Activated naive CD8-positive, alpha-beta T cell treated with anti-CD3 and anti-CD28 coated beads, Interleukin-2, amount 10 ng/mL, durations not matched to agents 7 days and 5 days (primary cell): ENCODE measurements at regions not wholly inside any gene's neighbourhood (a gene's known extent, or its start where the extent isn't known, plus 50 kb on each side); places are given as distances from the start of the nearest gene placed in this dataset.

ENCODE experiments used
- ATAC-seq: fragments of 150-1000 bp; cut with Tn5 transposase; one replicate; pipeline ENCODE4 v1.10.0; 2021; ENCODE audit warnings: low read depth, moderate library complexity
- POLR2A ChIA-PET: fragments of 350-600 bp; sonication (Branson Sonifier 250); formaldehyde crosslinking; loops from one replicate; lab custom pipeline; 2021; ENCODE audit warnings: antibody characterized with exemption; lab: Charles Lee
- DNase-seq: peaks from one replicate; pipeline ENCODE4 v3.0.0; 2021
- H3K27ac Mint-ChIP-seq: one replicate; pipeline ENCODE4 v1.8.0; 2022; ENCODE audit warnings: mild to moderate bottlenecking, mixed read lengths
- H3K27me3 Mint-ChIP-seq: one replicate; pipeline ENCODE4 v1.8.0; 2022; ENCODE audit warnings: mild to moderate bottlenecking, moderate library complexity, mixed read lengths
- H3K36me3 Mint-ChIP-seq: one replicate; pipeline ENCODE4 v1.8.0; 2021; ENCODE audit warnings: mild to moderate bottlenecking, mixed read lengths
- H3K4me1 Mint-ChIP-seq: one replicate; pipeline ENCODE4 v1.8.0; 2021; ENCODE audit warnings: mixed read lengths
- H3K4me3 Mint-ChIP-seq: one replicate; pipeline ENCODE4 v1.8.0; 2022; ENCODE audit warnings: mild to moderate bottlenecking, moderate library complexity, mixed read lengths
- H3K9me3 Mint-ChIP-seq: one replicate; pipeline ENCODE4 v1.8.0; 2021; ENCODE audit warnings: mixed read lengths

DNA sequence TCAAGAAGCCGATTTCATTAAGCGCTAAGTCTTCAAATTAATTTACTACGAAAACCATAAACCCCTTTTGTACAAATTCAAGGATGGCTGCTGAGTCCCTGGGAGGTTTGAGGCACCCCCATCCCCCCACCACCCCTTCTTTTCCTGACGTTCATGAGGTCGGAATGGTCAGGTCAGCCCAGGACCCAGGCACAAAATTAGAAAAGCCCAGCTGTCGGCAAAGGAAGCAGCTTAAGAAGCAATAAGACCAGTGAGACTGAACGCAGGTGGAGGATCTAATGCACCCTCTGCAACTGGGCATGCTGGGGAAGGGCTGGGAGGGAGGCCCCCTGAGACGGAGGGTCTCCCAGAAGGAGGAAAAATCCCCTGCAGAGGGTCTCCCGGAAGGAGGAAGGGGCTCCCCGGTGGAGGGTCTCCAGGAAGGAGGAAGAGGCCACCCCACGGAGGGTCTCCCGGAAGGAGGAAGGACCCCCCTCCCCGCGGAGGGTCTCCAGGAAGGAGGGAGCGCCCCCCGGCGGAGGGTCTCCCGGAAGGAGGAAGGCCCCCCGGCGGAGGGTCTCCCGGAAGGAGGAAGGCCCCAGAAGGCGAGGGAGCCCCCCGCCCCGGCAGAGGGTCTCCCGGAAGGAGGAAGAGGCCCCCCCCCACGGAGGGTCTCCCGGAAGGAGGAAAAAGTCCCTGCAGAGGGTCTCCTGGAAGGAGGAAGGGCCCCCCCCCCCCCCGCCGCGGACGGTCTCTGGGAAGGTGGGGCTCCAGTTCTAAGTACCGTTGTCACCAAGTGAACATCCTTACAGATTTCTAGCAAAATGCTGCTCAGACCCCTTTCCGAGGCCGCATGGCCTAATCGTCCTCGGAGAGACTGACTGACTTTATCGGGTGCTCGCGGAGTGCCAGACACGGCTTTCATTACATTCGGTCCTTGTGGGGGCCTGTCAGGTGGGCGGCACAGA is 74.4 kb upstream of the FCN1 start:
- no peak overlapping the region for H3K4me3 Mint-ChIP-seq
- H3K36me3 Mint-ChIP-seq: no peaks in the 10 kb centered on the region
- DNase-seq (no peak), ATAC-seq (no peak)
- no peaks in the 10 kb centered on the region for H3K4me1 Mint-ChIP-seq
- peaks cover 3% of the 10 kb centered on the region for H3K9me3 Mint-ChIP-seq
- H3K27ac Mint-ChIP-seq: no peak overlapping the region
- no peaks in the 10 kb centered on the region for H3K27me3 Mint-ChIP-seq
- POLR2A ChIA-PET: no interaction called here

- ATAC-seq (no peak), DNase-seq (no peak)
- Mint-ChIP-seq H3K27ac (no peak overlapping the region), H3K4me1 (no peaks in the 10 kb centered on the region), H3K9me3 (no peaks in the 10 kb centered on the region), H3K36me3 (no peaks in the 10 kb centered on the region), H3K27me3 (no peaks in the 10 kb centered on the region), H3K4me3 (no peak overlapping the region)
- POLR2A ChIA-PET: no interaction called here
These were observed 75.0 kb upstream of the FCN1 start for GRCh38 chr9:134992755-134993124.

- ATAC-seq (no peak), DNase-seq (no peak)
- POLR2A ChIA-PET: no interaction called here
- Mint-ChIP-seq H3K4me3 (no peak overlapping the region), H3K4me1 (no peaks in the 10 kb centered on the region), H3K9me3 (no peaks in the 10 kb centered on the region), H3K27ac (no peak overlapping the region), H3K36me3 (no peaks in the 10 kb centered on the region), H3K27me3 (no peaks in the 10 kb centered on the region)
These were observed 75.7 kb upstream of the FCN1 start for GRCh38 chr9:134993416-134993815.

GRCh38 chr9:134993996-134994720 is 76.4 kb upstream of the FCN1 start:
- H3K27ac Mint-ChIP-seq: no peak overlapping the region
- POLR2A ChIA-PET: no interaction called here
- no peak overlapping the region for H3K4me3 Mint-ChIP-seq
- DNase-seq (no peak), ATAC-seq (no peak)
- H3K36me3 Mint-ChIP-seq: no peaks in the 10 kb centered on the region
- no peaks in the 10 kb centered on the region for H3K27me3 Mint-ChIP-seq
- no peaks in the 10 kb centered on the region for H3K4me1 Mint-ChIP-seq
- H3K9me3 Mint-ChIP-seq: no peaks in the 10 kb centered on the region

GRCh38 chr9:134994926-134995791 is 77.4 kb upstream of the FCN1 start:
- Mint-ChIP-seq H3K9me3 (peaks cover 3% of the 10 kb centered on the region), H3K4me3 (no peak overlapping the region), H3K27me3 (no peaks in the 10 kb centered on the region), H3K27ac (no peak overlapping the region), H3K36me3 (no peaks in the 10 kb centered on the region), H3K4me1 (no peaks in the 10 kb centered on the region)
- ATAC-seq (no peak), DNase-seq (no peak)
- POLR2A ChIA-PET: no interaction called here

DNA sequence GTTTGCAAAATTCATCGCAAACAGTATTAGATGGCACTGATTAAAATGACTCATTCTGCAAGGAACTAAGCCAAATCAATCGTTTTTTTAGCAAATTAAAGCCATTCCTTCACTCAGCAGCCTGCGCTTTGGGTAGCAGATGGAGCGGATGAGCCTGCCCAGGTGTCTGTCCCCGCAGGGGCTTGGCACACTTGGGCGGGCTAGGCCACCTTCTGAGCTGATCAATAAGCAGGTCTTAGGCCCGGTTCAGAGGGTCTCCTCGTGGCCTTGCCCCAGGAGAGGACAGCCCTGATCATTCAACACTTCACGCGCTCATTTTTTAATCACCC is 78.0 kb upstream of the FCN1 start:
- no peak overlapping the region for H3K4me3 Mint-ChIP-seq
- H3K27ac Mint-ChIP-seq: no peak overlapping the region
- ATAC-seq (no peak), DNase-seq (no peak)
- peaks cover 8% of the 10 kb centered on the region for H3K9me3 Mint-ChIP-seq
- POLR2A ChIA-PET: no interaction called here
- no peaks in the 10 kb centered on the region for H3K36me3 Mint-ChIP-seq
- no peaks in the 10 kb centered on the region for H3K4me1 Mint-ChIP-seq
- no peaks in the 10 kb centered on the region for H3K27me3 Mint-ChIP-seq

DNA sequence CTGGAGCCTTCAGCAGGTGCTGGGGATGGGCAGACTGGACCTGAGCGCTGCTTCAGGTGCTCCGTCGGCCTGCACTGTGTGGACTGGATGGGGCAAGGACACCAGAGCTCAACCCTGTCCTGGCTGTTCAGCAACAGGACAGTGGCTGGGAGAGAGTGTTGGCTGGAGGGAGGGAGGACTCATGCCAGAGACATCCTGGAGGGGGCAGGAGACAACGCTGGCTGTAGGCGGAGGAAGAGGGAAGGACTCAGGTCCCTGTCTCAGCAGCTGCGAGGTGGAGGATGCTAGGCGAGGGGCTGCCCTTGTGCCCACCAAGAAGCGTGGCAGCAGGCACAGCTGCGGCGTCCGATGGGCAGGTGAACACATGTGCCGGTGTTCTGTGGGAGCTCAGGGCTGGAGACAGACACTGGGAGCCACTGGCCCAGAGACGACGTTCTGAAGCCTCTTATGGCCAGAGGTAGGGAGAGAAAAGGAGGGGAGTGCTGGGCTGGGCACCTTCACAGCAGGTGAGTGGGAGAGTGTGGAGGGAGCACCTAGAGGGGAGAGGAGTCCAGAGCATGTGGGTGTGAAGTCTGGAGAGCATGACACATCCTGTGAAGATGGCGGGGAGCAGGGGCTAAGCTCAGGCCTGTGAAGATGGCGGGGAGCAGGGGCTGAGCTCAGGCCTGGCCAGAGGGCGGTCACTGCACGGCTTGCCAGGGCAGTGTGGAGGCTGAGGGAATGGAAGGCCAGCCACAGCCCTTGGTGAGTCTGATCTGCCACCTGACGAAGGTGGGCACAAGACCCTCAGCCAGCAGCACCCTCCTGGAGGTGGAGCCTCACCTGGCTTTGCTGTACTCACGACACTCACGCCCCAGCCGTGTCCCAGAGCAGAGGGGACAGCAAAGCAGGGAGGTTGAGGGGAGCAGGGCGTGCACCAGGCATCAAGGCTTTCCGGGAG is 79.1 kb upstream of the FCN1 start:
- H3K9me3 Mint-ChIP-seq: peaks cover 11% of the 10 kb centered on the region
- no peak overlapping the region for H3K4me3 Mint-ChIP-seq
- DNase-seq (no peak), ATAC-seq (no peak)
- no peak overlapping the region for H3K27ac Mint-ChIP-seq
- H3K36me3 Mint-ChIP-seq: no peaks in the 10 kb centered on the region
- H3K27me3 Mint-ChIP-seq: no peaks in the 10 kb centered on the region
- H3K4me1 Mint-ChIP-seq: no peaks in the 10 kb centered on the region
- POLR2A ChIA-PET: no interaction called here

DNA sequence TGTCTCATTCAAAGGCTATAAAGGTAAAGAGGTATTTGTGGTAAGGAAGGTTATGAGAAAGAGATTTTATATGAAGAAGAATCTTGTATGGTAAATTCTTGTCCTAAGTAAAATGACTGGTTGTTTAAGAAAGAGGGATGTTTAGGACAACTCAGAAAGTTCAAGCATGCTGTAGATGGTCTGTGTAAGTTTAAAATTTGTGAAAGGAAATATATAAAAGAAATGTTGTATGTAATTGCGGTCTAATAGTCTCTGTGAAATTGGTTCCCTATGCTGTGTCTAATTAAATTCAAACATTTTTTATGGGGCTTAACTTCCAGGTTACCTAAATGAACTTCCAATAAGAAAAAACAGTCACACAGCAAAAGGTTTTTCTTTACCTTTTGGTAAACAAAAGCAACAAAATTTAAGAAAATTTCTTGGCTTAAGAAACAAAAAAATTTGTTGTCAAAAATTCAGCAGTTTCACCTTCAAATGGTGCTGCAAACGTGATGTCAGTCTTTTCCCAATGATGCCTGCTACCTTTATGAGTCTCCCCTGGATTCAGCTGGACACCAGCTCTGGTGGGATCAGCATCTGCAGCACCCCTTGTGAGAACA is 83.0 kb upstream of the FCN1 start:
- peaks cover 14% of the 10 kb centered on the region for H3K9me3 Mint-ChIP-seq
- H3K4me3 Mint-ChIP-seq: no peak overlapping the region
- DNase-seq: no peak
- POLR2A ChIA-PET: no interaction called here
- H3K27me3 Mint-ChIP-seq: no peaks in the 10 kb centered on the region
- H3K36me3 Mint-ChIP-seq: no peaks in the 10 kb centered on the region
- H3K27ac Mint-ChIP-seq: no peak overlapping the region
- ATAC-seq: no peak
- H3K4me1 Mint-ChIP-seq: no peaks in the 10 kb centered on the region

DNA sequence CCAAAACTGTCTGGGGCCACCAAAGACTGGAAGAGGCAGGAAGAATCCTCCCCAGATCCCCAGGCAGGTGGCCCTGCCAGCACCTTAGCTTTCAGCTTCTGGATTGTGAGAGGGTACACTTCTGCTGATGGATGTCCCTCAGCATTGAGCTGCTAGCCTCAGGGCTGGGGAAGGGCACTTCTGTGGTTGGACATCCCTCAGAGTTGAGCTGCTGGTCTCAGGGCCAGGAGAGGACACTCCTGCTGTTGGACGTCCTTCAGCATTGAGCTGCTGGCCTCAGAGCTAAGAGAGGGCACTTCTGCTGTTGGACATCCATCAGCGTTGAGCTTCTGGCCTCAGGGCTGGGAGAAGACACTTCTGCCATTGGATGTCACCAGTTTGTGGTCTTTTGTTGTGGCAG is 83.8 kb upstream of the FCN1 start:
- Mint-ChIP-seq H3K36me3 (no peaks in the 10 kb centered on the region), H3K4me3 (no peak overlapping the region), H3K9me3 (peaks cover 14% of the 10 kb centered on the region), H3K27me3 (no peaks in the 10 kb centered on the region), H3K4me1 (no peaks in the 10 kb centered on the region), H3K27ac (no peak overlapping the region)
- POLR2A ChIA-PET: no interaction called here
- ATAC-seq (no peak), DNase-seq (no peak)

DNA sequence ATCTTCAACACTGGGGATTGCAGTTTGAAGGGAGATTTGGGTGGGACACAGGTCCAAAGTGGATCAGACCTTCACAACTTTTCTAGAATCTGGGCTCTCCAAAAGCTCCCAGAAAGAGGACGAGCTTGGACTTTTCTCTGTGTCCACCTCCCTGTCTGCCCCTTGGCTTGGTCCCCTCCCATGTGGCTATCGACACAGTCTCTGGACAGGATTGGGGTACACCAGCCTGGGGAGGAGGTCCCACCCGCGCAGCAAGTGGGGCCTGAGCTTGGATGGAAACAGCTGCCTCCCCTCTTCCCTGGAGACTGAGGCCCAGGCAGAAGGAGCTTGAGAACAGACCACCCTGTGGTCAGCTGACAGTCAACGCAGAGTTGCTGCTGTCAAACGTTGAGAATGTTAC is 84.6 kb upstream of the FCN1 start:
- no peak for DNase-seq
- no peaks in the 10 kb centered on the region for H3K4me1 Mint-ChIP-seq
- ATAC-seq: no peak
- H3K27me3 Mint-ChIP-seq: no peaks in the 10 kb centered on the region
- H3K4me3 Mint-ChIP-seq: no peak overlapping the region
- H3K27ac Mint-ChIP-seq: no peak overlapping the region
- H3K9me3 Mint-ChIP-seq: peaks cover 14% of the 10 kb centered on the region
- no peaks in the 10 kb centered on the region for H3K36me3 Mint-ChIP-seq
- POLR2A ChIA-PET: no interaction called here

DNA sequence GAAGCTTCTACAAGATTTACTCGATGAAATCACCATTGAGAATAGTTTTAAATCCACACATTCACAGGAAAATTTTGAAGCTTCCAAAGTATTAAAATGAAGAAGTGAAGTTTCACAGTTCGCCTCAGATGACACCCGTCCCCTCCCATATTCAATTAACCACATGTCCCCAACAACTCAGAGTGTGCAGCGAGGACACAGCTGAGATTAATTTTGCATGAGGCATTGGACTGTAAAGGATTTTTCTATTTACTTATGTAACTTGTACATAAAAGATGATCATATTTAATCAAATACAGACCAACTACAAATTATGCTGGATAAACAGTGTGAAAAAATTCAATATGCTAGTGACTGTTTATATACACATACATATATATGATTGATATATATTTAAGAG is 84.7 kb upstream of the OLFM1 start:
- POLR2A ChIA-PET: no interaction called here
- peaks cover 14% of the 10 kb centered on the region for H3K9me3 Mint-ChIP-seq
- no peaks in the 10 kb centered on the region for H3K27me3 Mint-ChIP-seq
- no peak overlapping the region for H3K4me3 Mint-ChIP-seq
- DNase-seq (no peak), ATAC-seq (no peak)
- no peaks in the 10 kb centered on the region for H3K4me1 Mint-ChIP-seq
- no peaks in the 10 kb centered on the region for H3K36me3 Mint-ChIP-seq
- no peak overlapping the region for H3K27ac Mint-ChIP-seq

- DNase-seq (no peak), ATAC-seq (no peak)
- H3K4me3 Mint-ChIP-seq: no peak overlapping the region
- H3K4me1 Mint-ChIP-seq: no peaks in the 10 kb centered on the region
- H3K27ac Mint-ChIP-seq: no peak overlapping the region
- H3K27me3 Mint-ChIP-seq: no peaks in the 10 kb centered on the region
- POLR2A ChIA-PET: no interaction called here
- peaks cover 14% of the 10 kb centered on the region for H3K9me3 Mint-ChIP-seq
- H3K36me3 Mint-ChIP-seq: no peaks in the 10 kb centered on the region
These were observed 82.7 kb upstream of the OLFM1 start for GRCh38 chr9:135004772-135005171.
